Central memory CD8-positive, alpha-beta T cell (primary cell): ENCODE measurements at regions not wholly inside any gene's neighbourhood (a gene's known extent, or its start where the extent isn't known, plus 50 kb on each side); places are given as distances from the start of the nearest gene placed in this dataset.

Experiments
- ATAC-seq: fragments of 150-1000 bp; cut with Tn5 transposase; replicated peaks from 2 replicates; pipeline ENCODE4 v1.10.0; 2022; ENCODE audit warnings: mild to moderate bottlenecking, moderate FRiP score, moderate number of reproducible peaks; ENCODE audit not compliant: poor library complexity, severe bottlenecking; ENCODE audit errors: extremely low read depth
- DNase-seq, 2 donors: peaks; one replicate each; pipeline ENCODE4 v3.0.0; 2021; ENCODE audit warnings: low spot score in 2 of 2
- H3K27ac Mint-ChIP-seq: one replicate; pipeline ENCODE4 v1.8.0; 2022; ENCODE audit warnings: low read depth, mild to moderate bottlenecking, moderate library complexity, mixed read lengths
- H3K27me3 Mint-ChIP-seq: one replicate; pipeline ENCODE4 v1.8.0; 2022; ENCODE audit warnings: mixed read lengths
- H3K36me3 Mint-ChIP-seq: one replicate; pipeline ENCODE4 v1.8.0; 2022; ENCODE audit warnings: mild to moderate bottlenecking, moderate library complexity, mixed read lengths; ENCODE audit not compliant: insufficient read depth
- H3K4me1 Mint-ChIP-seq: one replicate; pipeline ENCODE4 v1.8.0; 2022; ENCODE audit warnings: mixed read lengths
- H3K4me3 Mint-ChIP-seq: one replicate; pipeline ENCODE4 v1.8.0; 2022; ENCODE audit warnings: mild to moderate bottlenecking, moderate library complexity, mixed read lengths
- H3K9me3 Mint-ChIP-seq: one replicate; pipeline ENCODE4 v1.8.0; 2022; ENCODE audit warnings: mixed read lengths

GRCh38 chr10:63899673-63900300, 378.6 kb downstream of the REEP3 start:
- Mint-ChIP-seq H3K27ac (no peak overlapping the region), H3K36me3 (peaks cover 1% of the 10 kb centered on the region), H3K27me3 (peaks cover 39% of the 10 kb centered on the region), H3K9me3 (no peaks in the 10 kb centered on the region), H3K4me3 (no peak overlapping the region), H3K4me1 (no peaks in the 10 kb centered on the region)
- ATAC-seq (no peak), DNase-seq (no peak)

GRCh38 chr10:63901228-63901627, 380.0 kb downstream of the REEP3 start:
- H3K4me3 Mint-ChIP-seq: no peak overlapping the region
- peaks cover 41% of the 10 kb centered on the region for H3K27me3 Mint-ChIP-seq
- DNase-seq (no peak), ATAC-seq (no peak)
- H3K27ac Mint-ChIP-seq: no peak overlapping the region
- H3K4me1 Mint-ChIP-seq: no peaks in the 10 kb centered on the region
- H3K36me3 Mint-ChIP-seq: peaks cover 1% of the 10 kb centered on the region
- no peaks in the 10 kb centered on the region for H3K9me3 Mint-ChIP-seq

- H3K9me3 Mint-ChIP-seq: no peaks in the 10 kb centered on the region
- H3K36me3 Mint-ChIP-seq: peaks cover 1% of the 10 kb centered on the region
- ATAC-seq (no peak), DNase-seq (no peak)
- H3K27me3 Mint-ChIP-seq: peaks cover 41% of the 10 kb centered on the region
- H3K4me1 Mint-ChIP-seq: no peaks in the 10 kb centered on the region
- H3K4me3 Mint-ChIP-seq: no peak overlapping the region
- H3K27ac Mint-ChIP-seq: no peak overlapping the region
These were observed 380.7 kb downstream of the REEP3 start for GRCh38 chr10:63901881-63902280.

GRCh38 chr10:63910806-63911205, 389.6 kb downstream of the REEP3 start:
- Mint-ChIP-seq H3K27me3 (peaks cover 19% of the 10 kb centered on the region), H3K36me3 (no peaks in the 10 kb centered on the region), H3K9me3 (no peaks in the 10 kb centered on the region), H3K4me3 (no peak overlapping the region), H3K4me1 (no peaks in the 10 kb centered on the region), H3K27ac (no peak overlapping the region)
- DNase-seq: no peak
- no peak for ATAC-seq

- Mint-ChIP-seq H3K27ac (no peak overlapping the region), H3K4me3 (no peak overlapping the region), H3K27me3 (peaks cover 30% of the 10 kb centered on the region), H3K9me3 (no peaks in the 10 kb centered on the region), H3K36me3 (no peaks in the 10 kb centered on the region), H3K4me1 (no peaks in the 10 kb centered on the region)
- ATAC-seq (no peak), DNase-seq (no peak)
These were observed 394.0 kb downstream of the REEP3 start for GRCh38 chr10:63915240-63915639.

- Mint-ChIP-seq H3K4me3 (no peak overlapping the region), H3K27me3 (peaks cover 44% of the 10 kb centered on the region), H3K4me1 (no peaks in the 10 kb centered on the region), H3K27ac (no peak overlapping the region), H3K36me3 (no peaks in the 10 kb centered on the region), H3K9me3 (no peaks in the 10 kb centered on the region)
- ATAC-seq (no peak), DNase-seq (no peak)
These were observed 396.2 kb downstream of the REEP3 start for GRCh38 chr10:63917363-63917762.

- Mint-ChIP-seq H3K36me3 (no peaks in the 10 kb centered on the region), H3K9me3 (no peaks in the 10 kb centered on the region), H3K27me3 (peaks cover 39% of the 10 kb centered on the region), H3K27ac (no peak overlapping the region), H3K4me3 (no peak overlapping the region), H3K4me1 (no peaks in the 10 kb centered on the region)
- DNase-seq (no peak), ATAC-seq (no peak)
These were observed 398.5 kb downstream of the REEP3 start for GRCh38 chr10:63919575-63920279.

- H3K4me3 Mint-ChIP-seq: no peak overlapping the region
- H3K9me3 Mint-ChIP-seq: no peaks in the 10 kb centered on the region
- H3K27ac Mint-ChIP-seq: no peak overlapping the region
- no peaks in the 10 kb centered on the region for H3K36me3 Mint-ChIP-seq
- no peaks in the 10 kb centered on the region for H3K4me1 Mint-ChIP-seq
- ATAC-seq: no peak
- no peak for DNase-seq
- peaks cover 39% of the 10 kb centered on the region for H3K27me3 Mint-ChIP-seq
These were observed 399.7 kb downstream of the REEP3 start for GRCh38 chr10:63920926-63921325.

GRCh38 chr10:63921908-63922467, 400.8 kb downstream of the REEP3 start:
- DNase-seq: no peak
- ATAC-seq: no peak
- Mint-ChIP-seq H3K27ac (no peak overlapping the region), H3K4me1 (no peaks in the 10 kb centered on the region), H3K27me3 (peaks cover 39% of the 10 kb centered on the region), H3K36me3 (peaks cover 1% of the 10 kb centered on the region), H3K9me3 (no peaks in the 10 kb centered on the region), H3K4me3 (no peak overlapping the region)

GRCh38 chr10:63922468-63923284, 401.5 kb downstream of the REEP3 start:
- ATAC-seq (no peak), DNase-seq (no peak)
- Mint-ChIP-seq H3K27ac (no peak overlapping the region), H3K9me3 (no peaks in the 10 kb centered on the region), H3K27me3 (peaks cover 39% of the 10 kb centered on the region), H3K4me3 (no peak overlapping the region), H3K36me3 (peaks cover 1% of the 10 kb centered on the region), H3K4me1 (no peaks in the 10 kb centered on the region)

- ATAC-seq: no peak
- Mint-ChIP-seq H3K27me3 (peaks cover 13% of the 10 kb centered on the region), H3K4me1 (no peaks in the 10 kb centered on the region), H3K27ac (no peak overlapping the region), H3K9me3 (no peaks in the 10 kb centered on the region), H3K36me3 (peaks cover 1% of the 10 kb centered on the region), H3K4me3 (no peak overlapping the region)
- DNase-seq: no peak
These were observed 408.7 kb downstream of the REEP3 start for GRCh38 chr10:63929831-63930467.

GRCh38 chr10:63930584-63930983, 409.4 kb downstream of the REEP3 start:
- Mint-ChIP-seq H3K4me1 (no peaks in the 10 kb centered on the region), H3K27me3 (peaks cover 13% of the 10 kb centered on the region), H3K27ac (no peak overlapping the region), H3K9me3 (no peaks in the 10 kb centered on the region), H3K4me3 (no peak overlapping the region), H3K36me3 (peaks cover 1% of the 10 kb centered on the region)
- DNase-seq: no peak
- no peak for ATAC-seq
